ENCODE measurements at regions not wholly inside any gene's neighbourhood (a gene's known extent, or its start where the extent isn't known, plus 50 kb on each side); places are given as distances from the start of the nearest gene placed in this dataset.

- TF ChIP-seq SIN3A (IDR thresholded peaks at IDR 0.05; ENCODE audit: borderline replicate concordance, insufficient read depth, low read depth, low read length) = no peak
- TF ChIP-seq, protein P1, sequence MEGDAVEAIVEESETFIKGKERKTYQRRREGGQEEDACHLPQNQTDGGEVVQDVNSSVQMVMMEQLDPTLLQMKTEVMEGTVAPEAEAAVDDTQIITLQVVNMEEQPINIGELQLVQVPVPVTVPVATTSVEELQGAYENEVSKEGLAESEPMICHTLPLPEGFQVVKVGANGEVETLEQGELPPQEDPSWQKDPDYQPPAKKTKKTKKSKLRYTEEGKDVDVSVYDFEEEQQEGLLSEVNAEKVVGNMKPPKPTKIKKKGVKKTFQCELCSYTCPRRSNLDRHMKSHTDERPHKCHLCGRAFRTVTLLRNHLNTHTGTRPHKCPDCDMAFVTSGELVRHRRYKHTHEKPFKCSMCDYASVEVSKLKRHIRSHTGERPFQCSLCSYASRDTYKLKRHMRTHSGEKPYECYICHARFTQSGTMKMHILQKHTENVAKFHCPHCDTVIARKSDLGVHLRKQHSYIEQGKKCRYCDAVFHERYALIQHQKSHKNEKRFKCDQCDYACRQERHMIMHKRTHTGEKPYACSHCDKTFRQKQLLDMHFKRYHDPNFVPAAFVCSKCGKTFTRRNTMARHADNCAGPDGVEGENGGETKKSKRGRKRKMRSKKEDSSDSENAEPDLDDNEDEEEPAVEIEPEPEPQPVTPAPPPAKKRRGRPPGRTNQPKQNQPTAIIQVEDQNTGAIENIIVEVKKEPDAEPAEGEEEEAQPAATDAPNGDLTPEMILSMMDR (IDR thresholded peaks at IDR 0.05) = no peak
- no peak for TF ChIP-seq TCF7L2 (IDR thresholded peaks at IDR 0.05; ENCODE audit: low read depth, low read length)
- no peak for TF ChIP-seq POLR2AphosphoS5 (IDR thresholded peaks at IDR 0.05; ENCODE audit: low read depth, low read length)
Observed at GRCh38 chr11:114847306-114847975, 169.1 kb downstream of the NXPE2 start.

Measured in Panc1 (cell line).